Myocyte (in vitro differentiated cells): ENCODE measurements at regions not wholly inside any gene's neighbourhood (a gene's known extent, or its start where the extent isn't known, plus 50 kb on each side); places are given as distances from the start of the nearest gene placed in this dataset.

ENCODE experiments used
- DNase-seq: peaks from one replicate; pipeline ENCODE4 v3.0.0-alpha.2; 2012; ENCODE audit warnings: low read depth

- DNase-seq, result no peak
Observed at GRCh38 chr16:86185089-86185488, 286.1 kb downstream of the IRF8 start.

DNA sequence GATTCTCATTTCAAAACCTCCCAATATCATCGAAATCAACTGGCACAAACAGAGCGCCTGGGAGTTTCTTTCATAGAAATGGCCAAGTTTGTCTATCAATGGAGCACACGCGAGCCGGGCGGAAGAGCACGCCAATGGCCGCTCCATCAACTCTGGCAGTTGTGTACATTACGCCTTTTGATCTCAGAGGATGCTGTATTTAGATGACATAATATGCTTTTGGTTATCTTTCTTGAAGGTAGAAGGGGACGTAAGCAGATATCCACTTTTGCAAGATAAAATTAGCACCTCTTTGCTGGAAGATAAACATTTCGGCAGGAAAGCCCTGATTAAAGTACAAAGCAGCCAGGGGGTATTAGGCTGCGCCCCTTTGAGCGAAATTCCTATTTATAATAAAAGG, 287.4 kb downstream of the IRF8 start:
- no peak for DNase-seq

DNA sequence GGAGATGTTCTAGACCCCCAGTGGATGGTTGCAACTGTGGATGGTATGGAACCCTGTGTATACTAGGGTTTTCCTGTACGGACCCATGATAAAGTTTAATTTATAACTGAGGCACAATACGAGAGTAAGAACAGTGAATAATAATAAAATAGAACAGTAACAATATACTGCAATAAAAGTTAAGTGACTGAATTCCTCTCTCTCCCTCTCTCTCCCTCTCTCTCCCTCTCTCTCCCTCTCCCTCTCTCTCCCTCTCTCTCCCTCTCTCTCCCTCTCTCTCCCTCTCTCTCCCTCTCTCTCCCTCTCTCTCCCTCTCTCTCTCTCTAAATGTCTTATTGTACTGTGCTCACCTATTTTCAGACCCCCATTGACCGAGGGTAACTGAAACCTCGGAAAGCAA, 291.0 kb downstream of the IRF8 start:
- DNase-seq, result no peak

DNA sequence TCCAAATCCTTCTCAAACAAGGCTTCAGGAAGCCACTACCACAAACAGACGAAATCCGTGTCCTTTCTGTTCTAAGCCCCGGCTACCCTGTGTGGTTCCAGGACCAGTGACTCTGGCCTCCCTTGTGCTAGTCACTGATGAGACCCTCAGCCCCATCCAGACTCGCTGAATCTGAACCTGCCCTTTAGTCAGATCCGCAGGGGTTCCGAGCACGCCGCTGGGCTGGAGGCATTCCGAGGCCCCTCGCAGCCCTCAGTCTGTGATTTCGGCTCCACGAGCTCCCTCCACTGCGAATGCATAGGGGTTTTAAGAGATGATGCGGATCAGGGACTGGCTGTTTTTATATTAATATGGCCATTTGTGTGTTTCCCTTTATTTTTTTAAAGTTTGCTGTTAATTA, 292.7 kb downstream of the IRF8 start:
- DNase-seq, result no peak

GRCh38 chr16:86193528-86194193, 294.7 kb downstream of the IRF8 start:
- DNase-seq, result no peak

- DNase-seq, result no peak
Observed at GRCh38 chr16:86195863-86196630, 297.1 kb downstream of the IRF8 start.

DNA sequence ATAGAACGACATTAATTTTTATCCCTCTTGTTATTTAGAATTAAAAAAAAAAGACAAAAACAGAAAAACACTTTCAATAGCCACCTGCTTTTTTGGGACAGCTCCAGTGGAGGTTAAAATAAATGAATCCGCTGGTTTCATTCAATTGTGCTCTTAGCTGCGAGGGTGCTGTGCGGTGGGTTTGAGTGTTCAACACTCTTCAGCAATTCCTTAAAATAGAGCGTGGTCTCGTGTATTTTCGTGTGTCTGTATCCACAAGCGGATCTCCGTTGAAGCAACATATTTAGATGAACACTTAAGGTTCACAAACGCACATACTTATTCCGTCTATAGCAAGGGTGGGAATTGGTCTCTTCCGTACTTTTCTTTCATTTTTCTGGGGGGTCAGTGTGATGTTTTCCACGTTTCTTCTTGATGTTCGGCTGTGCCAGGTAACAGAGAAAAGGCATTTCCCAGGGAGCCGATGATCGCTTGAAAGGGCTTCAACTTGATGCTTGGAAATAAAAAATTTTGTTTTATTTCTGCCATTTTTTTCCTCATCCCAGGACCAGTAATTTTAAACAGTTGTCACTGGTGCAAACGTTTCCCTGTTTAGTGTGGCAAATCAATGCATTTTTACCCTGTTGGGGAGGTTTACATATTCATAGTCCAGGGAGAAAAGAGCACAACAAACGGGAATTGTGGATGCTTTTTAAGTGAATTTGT, 297.9 kb downstream of the IRF8 start:
- DNase-seq, result no peak

DNA sequence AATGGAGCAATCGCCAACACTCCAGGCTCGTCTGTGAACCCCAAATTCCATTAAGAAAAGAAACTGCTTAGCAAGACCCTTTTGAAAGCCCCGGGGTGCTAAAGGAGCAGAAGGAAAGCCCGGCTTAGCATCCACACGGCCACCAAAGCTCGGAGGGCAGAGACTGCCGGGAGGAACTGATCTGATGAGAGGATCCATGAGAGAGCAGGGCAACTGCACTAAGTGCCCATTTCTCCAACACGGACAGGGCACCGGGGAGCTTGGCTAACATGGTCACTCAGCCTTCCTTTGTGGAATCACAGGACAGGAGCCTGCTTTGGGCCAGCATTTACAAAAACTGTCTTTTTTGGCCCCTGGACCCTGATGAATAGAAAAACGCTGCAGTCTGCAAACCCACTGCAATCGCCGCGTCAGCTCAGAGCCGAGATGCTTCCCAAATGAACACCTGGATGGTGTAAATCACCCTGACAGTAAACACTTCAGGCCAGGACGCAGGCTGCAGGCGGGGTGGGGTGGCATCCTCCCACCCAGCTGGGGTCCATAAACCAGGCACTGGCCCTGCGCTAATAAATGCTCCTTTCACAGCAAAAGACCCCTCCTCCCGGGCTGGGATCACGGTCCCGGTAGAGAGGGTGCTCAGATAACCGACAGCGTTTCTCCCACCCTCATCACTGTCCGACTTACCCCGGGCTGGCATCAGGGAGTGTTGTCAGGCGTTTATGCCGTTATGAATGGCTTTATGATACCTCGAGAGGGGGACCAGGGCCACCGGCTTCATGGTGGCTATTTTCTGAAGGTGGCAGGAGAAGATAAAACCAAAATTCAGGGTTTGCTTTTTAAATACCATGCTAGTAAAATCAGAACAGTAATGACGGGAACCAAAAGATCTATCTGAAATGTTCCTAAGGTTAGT, 299.5 kb downstream of the IRF8 start:
- DNase-seq, result no peak

DNA sequence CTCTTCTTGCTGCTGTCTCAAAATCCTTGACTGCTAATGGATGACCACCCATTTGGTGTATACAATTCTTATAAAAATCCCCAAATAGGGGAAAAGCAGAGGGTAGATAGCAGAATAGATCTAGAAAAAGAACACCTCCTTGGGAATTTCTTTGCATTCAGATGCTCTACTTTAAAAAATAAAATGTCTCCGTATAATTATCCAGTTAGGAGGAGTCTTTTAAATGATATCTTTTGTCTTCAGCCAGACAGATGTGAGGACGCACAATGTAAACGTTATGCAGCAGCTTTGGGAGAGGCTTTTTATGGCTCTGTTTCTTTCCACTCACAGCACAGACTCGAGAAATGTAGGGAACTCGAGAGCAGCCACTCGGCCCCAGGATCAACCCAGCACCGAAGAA, 300.2 kb downstream of the IRF8 start:
- DNase-seq, result no peak

- no peak for DNase-seq
Observed at GRCh38 chr16:86199871-86200695, 301.1 kb downstream of the IRF8 start.

DNA sequence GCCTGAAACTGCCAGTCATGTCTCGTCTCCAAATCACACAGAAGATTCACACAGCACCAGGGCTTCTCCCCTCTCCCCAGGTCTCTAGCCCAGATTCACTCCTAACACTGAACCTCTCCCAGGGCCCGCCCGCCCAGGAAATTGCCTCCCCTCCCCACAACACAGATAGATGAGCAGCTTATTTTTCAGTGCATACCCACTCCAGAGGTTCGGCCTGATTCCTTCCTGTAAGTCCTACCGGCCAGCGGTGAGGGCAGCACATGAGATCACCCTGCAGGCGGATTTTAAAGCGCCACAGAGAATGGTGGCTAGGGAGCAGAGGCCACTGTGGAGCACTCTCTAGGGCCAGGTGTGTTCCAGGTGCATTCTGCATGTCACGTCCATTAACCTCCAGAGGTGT, 301.8 kb downstream of the IRF8 start:
- DNase-seq, result no peak

DNA sequence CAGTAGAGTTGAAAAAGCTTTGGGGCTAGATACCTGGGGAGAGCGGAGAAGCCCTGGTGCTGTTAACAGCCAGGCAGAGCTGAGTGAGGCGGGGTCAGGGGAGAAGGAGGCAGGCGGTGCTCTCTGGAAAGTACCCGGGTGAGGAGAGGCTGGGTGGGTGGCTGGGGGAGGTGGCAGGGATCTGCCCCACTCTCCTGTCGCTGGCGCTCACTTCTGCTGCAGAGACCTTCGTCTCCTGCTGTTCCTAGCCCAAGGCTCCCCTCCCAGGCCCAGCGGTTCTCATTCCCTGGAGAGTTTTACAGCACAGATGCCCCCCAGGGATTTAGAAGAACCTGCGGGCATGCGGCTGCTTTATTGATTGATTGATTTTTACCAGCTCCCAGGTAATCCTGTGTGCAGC, 302.8 kb downstream of the IRF8 start:
- no peak for DNase-seq

GRCh38 chr16:86202267-86202666, 303.3 kb downstream of the IRF8 start:
- DNase-seq, result no peak

GRCh38 chr16:86202760-86203426, 303.9 kb downstream of the IRF8 start:
- no peak for DNase-seq

DNA sequence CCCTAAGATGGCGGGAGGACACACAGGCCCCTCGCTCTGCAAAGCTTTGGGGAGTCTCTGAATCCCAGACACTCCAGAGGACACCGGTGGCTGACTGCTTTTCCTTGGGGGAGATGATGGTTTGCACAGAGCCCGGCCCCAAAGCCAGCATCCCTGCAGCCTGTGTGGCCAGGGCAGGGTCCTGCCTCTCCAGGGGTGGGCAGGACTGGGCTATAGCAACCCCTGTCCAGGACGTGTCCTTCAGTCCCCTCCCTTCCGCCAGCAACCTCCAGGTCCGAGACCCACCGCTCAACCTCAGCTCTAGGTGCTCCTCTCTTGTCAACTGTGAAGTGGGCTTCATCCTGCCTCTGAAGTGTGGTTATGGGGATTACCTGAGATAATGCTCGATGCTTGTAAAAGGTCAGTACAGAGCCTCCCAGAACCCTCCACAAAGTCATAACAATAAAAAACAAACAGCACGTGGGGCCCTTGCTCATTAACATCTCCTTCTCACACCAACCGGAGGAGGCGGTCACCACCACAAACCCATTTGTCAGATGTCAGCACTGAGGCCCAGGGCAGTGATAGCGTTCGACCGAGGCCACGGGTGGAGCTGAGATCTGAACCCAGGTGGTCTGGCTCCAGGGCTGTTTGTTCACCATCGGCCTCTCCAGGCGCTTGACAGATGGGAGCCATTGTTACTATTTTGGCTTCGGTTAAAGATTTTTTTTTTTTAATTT, 304.8 kb downstream of the IRF8 start:
- no peak for DNase-seq

- no peak for DNase-seq
Observed at GRCh38 chr16:86205521-86206245, 304.6 kb upstream of the FOXF1 start.

GRCh38 chr16:86207350-86207749, 303.0 kb upstream of the FOXF1 start:
- DNase-seq, result no peak

GRCh38 chr16:86209202-86209601, 301.1 kb upstream of the FOXF1 start:
- no peak for DNase-seq
